ENCODE measurements at regions not wholly inside any gene's neighbourhood (a gene's known extent, or its start where the extent isn't known, plus 50 kb on each side); places are given as distances from the start of the nearest gene placed in this dataset.
A peak's percentile ranks its signal among the peaks of the same experiment; 100 is the strongest.

- Mint-ChIP-seq H3K4me1 (peaks cover 7% of the 10 kb centered on the region), H3K4me3 (no peak overlapping the region), H3K27me3 (no peaks in the 10 kb centered on the region), H3K27ac (no peak overlapping the region), H3K36me3 (no peaks in the 10 kb centered on the region), H3K9me3 (peaks cover 6% of the 10 kb centered on the region)
- DNase-seq, result no peak
These were observed 407.5 kb downstream of the PCNX1 start for GRCh38 chr14:71314717-71315116.

- H3K4me3 Mint-ChIP-seq, result no peak overlapping the region
- no peak for DNase-seq
- peaks cover 6% of the 10 kb centered on the region for H3K9me3 Mint-ChIP-seq
- H3K27me3 Mint-ChIP-seq, result no peaks in the 10 kb centered on the region
- H3K27ac Mint-ChIP-seq, result no peak overlapping the region
- H3K4me1 Mint-ChIP-seq, result peaks cover 15% of the 10 kb centered on the region
- no peaks in the 10 kb centered on the region for H3K36me3 Mint-ChIP-seq
These were observed 410.3 kb downstream of the PCNX1 start for GRCh38 chr14:71317385-71318096.

GRCh38 chr14:71318097-71318459 is 410.8 kb downstream of the PCNX1 start:
- Mint-ChIP-seq H3K36me3 (peaks cover 2% of the 10 kb centered on the region), H3K4me3 (no peak overlapping the region), H3K4me1 (peaks cover 20% of the 10 kb centered on the region), H3K27ac (no peak overlapping the region), H3K27me3 (no peaks in the 10 kb centered on the region), H3K9me3 (peaks cover 6% of the 10 kb centered on the region)
- DNase-seq, result no peak

GRCh38 chr14:71319666-71320065 is 412.4 kb downstream of the PCNX1 start:
- H3K27me3 Mint-ChIP-seq, result no peaks in the 10 kb centered on the region
- peak overlapping the region; percentile 91 for H3K4me3 Mint-ChIP-seq
- H3K9me3 Mint-ChIP-seq, result no peaks in the 10 kb centered on the region
- peaks cover 6% of the 10 kb centered on the region for H3K36me3 Mint-ChIP-seq
- peak overlapping the region; percentile 90 for H3K27ac Mint-ChIP-seq
- peaks cover 34% of the 10 kb centered on the region for H3K4me1 Mint-ChIP-seq
- DNase-seq, result no peak

GRCh38 chr14:71320107-71320733 is 413.0 kb downstream of the PCNX1 start, which contains the start of gene SIPA1L1:
TSS of gene SIPA1L1 (plus strand) at chr14:71320476.
- H3K4me1 Mint-ChIP-seq, result peaks cover 39% of the 10 kb centered on the region
- peak; percentile 99 for DNase-seq
- H3K27ac Mint-ChIP-seq, result peak within 1 kb of the TSS; percentile 90
- H3K36me3 Mint-ChIP-seq, result peaks cover 6% of the 10 kb centered on the region
- H3K27me3 Mint-ChIP-seq, result no peaks in the 10 kb centered on the region
- H3K4me3 Mint-ChIP-seq, result peak within 1 kb of the TSS; percentile 91
- H3K9me3 Mint-ChIP-seq, result no peaks in the 10 kb centered on the region

GRCh38 chr14:71320734-71321573 is 413.7 kb downstream of the PCNX1 start:
- no peaks in the 10 kb centered on the region for H3K27me3 Mint-ChIP-seq
- peak overlapping the region; percentile 90 for H3K27ac Mint-ChIP-seq
- H3K36me3 Mint-ChIP-seq, result peaks cover 12% of the 10 kb centered on the region
- peaks cover 47% of the 10 kb centered on the region for H3K4me1 Mint-ChIP-seq
- H3K9me3 Mint-ChIP-seq, result no peaks in the 10 kb centered on the region
- DNase-seq, result peak; percentile 74
- peak overlapping the region; percentile 91 for H3K4me3 Mint-ChIP-seq

GRCh38 chr14:71321574-71322315 is 414.5 kb downstream of the PCNX1 start:
- no peaks in the 10 kb centered on the region for H3K27me3 Mint-ChIP-seq
- H3K9me3 Mint-ChIP-seq, result no peaks in the 10 kb centered on the region
- peak overlapping the region; percentile 91 for H3K4me3 Mint-ChIP-seq
- H3K27ac Mint-ChIP-seq, result peak overlapping the region; percentile 85
- no peak for DNase-seq
- H3K36me3 Mint-ChIP-seq, result peaks cover 14% of the 10 kb centered on the region
- H3K4me1 Mint-ChIP-seq, result peaks cover 51% of the 10 kb centered on the region

- H3K4me1 Mint-ChIP-seq, result peaks cover 58% of the 10 kb centered on the region
- no peaks in the 10 kb centered on the region for H3K27me3 Mint-ChIP-seq
- H3K36me3 Mint-ChIP-seq, result peaks cover 14% of the 10 kb centered on the region
- H3K9me3 Mint-ChIP-seq, result no peaks in the 10 kb centered on the region
- no peak overlapping the region for H3K27ac Mint-ChIP-seq
- no peak for DNase-seq
- peak overlapping the region; percentile 24 for H3K4me3 Mint-ChIP-seq
These were observed 415.5 kb downstream of the PCNX1 start for GRCh38 chr14:71322655-71323250.

GRCh38 chr14:71324767-71325272 is 417.6 kb downstream of the PCNX1 start:
- H3K9me3 Mint-ChIP-seq, result peaks cover 3% of the 10 kb centered on the region
- peaks cover 68% of the 10 kb centered on the region for H3K4me1 Mint-ChIP-seq
- peak overlapping the region; percentile 43 for H3K27ac Mint-ChIP-seq
- no peaks in the 10 kb centered on the region for H3K27me3 Mint-ChIP-seq
- H3K36me3 Mint-ChIP-seq, result peaks cover 20% of the 10 kb centered on the region
- H3K4me3 Mint-ChIP-seq, result peak overlapping the region; percentile 48
- peak; percentile 39 for DNase-seq

GRCh38 chr14:71327691-71328090 is 420.4 kb downstream of the PCNX1 start:
- Mint-ChIP-seq H3K4me3 (no peak overlapping the region), H3K27ac (peak overlapping the region; percentile 35), H3K9me3 (peaks cover 3% of the 10 kb centered on the region), H3K27me3 (no peaks in the 10 kb centered on the region), H3K4me1 (peaks cover 82% of the 10 kb centered on the region), H3K36me3 (peaks cover 37% of the 10 kb centered on the region)
- DNase-seq, result no peak

- DNase-seq, result peak; percentile 20
- H3K4me3 Mint-ChIP-seq, result no peak overlapping the region
- H3K9me3 Mint-ChIP-seq, result peaks cover 3% of the 10 kb centered on the region
- H3K27ac Mint-ChIP-seq, result peak overlapping the region; percentile 13
- H3K36me3 Mint-ChIP-seq, result peaks cover 37% of the 10 kb centered on the region
- no peaks in the 10 kb centered on the region for H3K27me3 Mint-ChIP-seq
- H3K4me1 Mint-ChIP-seq, result peaks cover 81% of the 10 kb centered on the region
These were observed 420.9 kb downstream of the PCNX1 start for GRCh38 chr14:71328183-71328582.

- Mint-ChIP-seq H3K4me3 (no peak overlapping the region), H3K9me3 (peaks cover 3% of the 10 kb centered on the region), H3K4me1 (peaks cover 83% of the 10 kb centered on the region), H3K27ac (no peak overlapping the region), H3K36me3 (peaks cover 44% of the 10 kb centered on the region), H3K27me3 (no peaks in the 10 kb centered on the region)
- DNase-seq, result no peak
These were observed 421.7 kb downstream of the PCNX1 start for GRCh38 chr14:71328954-71329353.

GRCh38 chr14:71331403-71331802 is 424.1 kb downstream of the PCNX1 start:
- DNase-seq, result no peak
- Mint-ChIP-seq H3K9me3 (peaks cover 3% of the 10 kb centered on the region), H3K27ac (peak overlapping the region; percentile 59), H3K27me3 (no peaks in the 10 kb centered on the region), H3K4me3 (no peak overlapping the region), H3K36me3 (peaks cover 44% of the 10 kb centered on the region), H3K4me1 (peaks cover 60% of the 10 kb centered on the region)

GRCh38 chr14:71332476-71332875 is 425.2 kb downstream of the PCNX1 start:
- Mint-ChIP-seq H3K27me3 (no peaks in the 10 kb centered on the region), H3K36me3 (peaks cover 53% of the 10 kb centered on the region), H3K9me3 (peaks cover 10% of the 10 kb centered on the region), H3K27ac (no peak overlapping the region), H3K4me1 (peaks cover 58% of the 10 kb centered on the region), H3K4me3 (no peak overlapping the region)
- DNase-seq, result no peak

All from activated naive CD8-positive, alpha-beta T cell treated with anti-CD3 and anti-CD28 coated beads for 36 hours (primary cell).